ENCODE measurements at regions not wholly inside any gene's neighbourhood (a gene's known extent, or its start where the extent isn't known, plus 50 kb on each side); places are given as distances from the start of the nearest gene placed in this dataset.

- Mint-ChIP-seq H3K36me3 (no peaks in the 10 kb centered on the region), H3K9me3 (peaks cover 6% of the 10 kb centered on the region in 2 donors), H3K27me3 (no peaks in the 10 kb centered on the region), H3K4me1 (no peaks in the 10 kb centered on the region), H3K4me3 (no peak overlapping the region), H3K27ac (no peak overlapping the region)
- ATAC-seq (replicated peaks) (no peak), DNase-seq (no peak)
Measured at GRCh38 chr16:64225036-64225435, 896.8 kb downstream of the CDH11 start.

GRCh38 chr16:64217789-64218535 is 903.9 kb downstream of the CDH11 start:
- no peak for DNase-seq
- Mint-ChIP-seq H3K9me3 (peaks cover 2 to 3% of the 10 kb centered on the region in 2 donors), H3K27ac (no peak overlapping the region), H3K4me1 (no peaks in the 10 kb centered on the region), H3K27me3 (no peaks in the 10 kb centered on the region), H3K36me3 (no peaks in the 10 kb centered on the region), H3K4me3 (no peak overlapping the region)
- no peak for ATAC-seq (replicated peaks)

GRCh38 chr16:64215730-64216129 is 906.1 kb downstream of the CDH11 start:
- Mint-ChIP-seq H3K4me3 (no peak overlapping the region), H3K9me3 (peaks cover 4 to 6% of the 10 kb centered on the region in 2 donors), H3K27ac (no peak overlapping the region), H3K36me3 (no peaks in the 10 kb centered on the region), H3K4me1 (no peaks in the 10 kb centered on the region), H3K27me3 (no peaks in the 10 kb centered on the region)
- DNase-seq (no peak), ATAC-seq (replicated peaks) (no peak)

GRCh38 chr16:64211331-64211730 is 910.5 kb downstream of the CDH11 start:
- H3K4me3 Mint-ChIP-seq = no peak overlapping the region
- ATAC-seq (replicated peaks) (no peak), DNase-seq (no peak)
- no peak overlapping the region for H3K27ac Mint-ChIP-seq
- H3K4me1 Mint-ChIP-seq = no peaks in the 10 kb centered on the region
- H3K9me3 Mint-ChIP-seq = peaks cover 3 to 4% of the 10 kb centered on the region in 2 donors
- no peaks in the 10 kb centered on the region for H3K36me3 Mint-ChIP-seq
- H3K27me3 Mint-ChIP-seq = no peaks in the 10 kb centered on the region

- H3K27ac Mint-ChIP-seq = no peak overlapping the region
- no peaks in the 10 kb centered on the region for H3K4me1 Mint-ChIP-seq
- peaks cover 0 to 3% of the 10 kb centered on the region in 2 donors for H3K9me3 Mint-ChIP-seq
- DNase-seq = no peak
- H3K4me3 Mint-ChIP-seq = no peak overlapping the region
- no peaks in the 10 kb centered on the region for H3K27me3 Mint-ChIP-seq
- ATAC-seq (replicated peaks) = no peak
- H3K36me3 Mint-ChIP-seq = no peaks in the 10 kb centered on the region
Measured at GRCh38 chr16:64206862-64207261, 915.0 kb downstream of the CDH11 start.

- no peak for ATAC-seq (replicated peaks)
- H3K9me3 Mint-ChIP-seq = no peaks in the 10 kb centered on the region
- no peaks in the 10 kb centered on the region for H3K27me3 Mint-ChIP-seq
- DNase-seq = no peak
- no peaks in the 10 kb centered on the region for H3K36me3 Mint-ChIP-seq
- no peaks in the 10 kb centered on the region for H3K4me1 Mint-ChIP-seq
- no peak overlapping the region for H3K27ac Mint-ChIP-seq
- H3K4me3 Mint-ChIP-seq = no peak overlapping the region
Measured at GRCh38 chr16:64203126-64203525, 918.7 kb downstream of the CDH11 start.

GRCh38 chr16:64202571-64202970 is 919.3 kb downstream of the CDH11 start:
- no peak for ATAC-seq (replicated peaks)
- H3K4me3 Mint-ChIP-seq = no peak overlapping the region
- no peaks in the 10 kb centered on the region for H3K4me1 Mint-ChIP-seq
- no peaks in the 10 kb centered on the region for H3K9me3 Mint-ChIP-seq
- no peak overlapping the region for H3K27ac Mint-ChIP-seq
- no peaks in the 10 kb centered on the region for H3K27me3 Mint-ChIP-seq
- no peaks in the 10 kb centered on the region for H3K36me3 Mint-ChIP-seq
- DNase-seq = no peak

- DNase-seq = no peak
- no peak overlapping the region for H3K4me3 Mint-ChIP-seq
Measured at GRCh38 chr16:64196444-64196843, 925.4 kb downstream of the CDH11 start.

GRCh38 chr16:64185954-64186353 is 935.9 kb downstream of the CDH11 start:
- no peaks in the 10 kb centered on the region for H3K27me3 Mint-ChIP-seq
- ATAC-seq (replicated peaks) (no peak), DNase-seq (no peak)
- peaks cover 0 to 1% of the 10 kb centered on the region in 2 donors for H3K9me3 Mint-ChIP-seq
- H3K36me3 Mint-ChIP-seq = no peaks in the 10 kb centered on the region
- H3K27ac Mint-ChIP-seq = no peak overlapping the region
- H3K4me1 Mint-ChIP-seq = no peaks in the 10 kb centered on the region
- H3K4me3 Mint-ChIP-seq = no peak overlapping the region

More at GRCh38 chr16:64196444-64196843, 925.4 kb downstream of the CDH11 start:
- Mint-ChIP-seq H3K4me1 (no peaks in the 10 kb centered on the region), H3K27ac (no peak overlapping the region), H3K27me3 (no peaks in the 10 kb centered on the region), H3K36me3 (no peaks in the 10 kb centered on the region), H3K9me3 (peaks cover 0 to 4% of the 10 kb centered on the region in 2 donors)
- ATAC-seq (replicated peaks) = no peak

- H3K27me3 Mint-ChIP-seq = no peaks in the 10 kb centered on the region
- H3K9me3 Mint-ChIP-seq = peaks cover under 1 to 2% of the 10 kb centered on the region in 2 donors
- no peaks in the 10 kb centered on the region for H3K4me1 Mint-ChIP-seq
- ATAC-seq (replicated peaks) (no peak), DNase-seq (no peak)
- H3K4me3 Mint-ChIP-seq = no peak overlapping the region
- H3K27ac Mint-ChIP-seq = no peak overlapping the region
- H3K36me3 Mint-ChIP-seq = no peaks in the 10 kb centered on the region
Measured at GRCh38 chr16:64184156-64184555, 937.7 kb downstream of the CDH11 start.

- Mint-ChIP-seq H3K27me3 (no peaks in the 10 kb centered on the region), H3K36me3 (no peaks in the 10 kb centered on the region), H3K4me1 (no peaks in the 10 kb centered on the region), H3K27ac (no peak overlapping the region), H3K9me3 (peaks cover 6 to 7% of the 10 kb centered on the region in 2 donors), H3K4me3 (no peak overlapping the region)
- DNase-seq = no peak
- no peak for ATAC-seq (replicated peaks)
Measured at GRCh38 chr16:64182985-64183384, 938.9 kb downstream of the CDH11 start.

- no peaks in the 10 kb centered on the region for H3K27me3 Mint-ChIP-seq
- DNase-seq (no peak), ATAC-seq (replicated peaks) (no peak)
- no peaks in the 10 kb centered on the region for H3K4me1 Mint-ChIP-seq
- H3K27ac Mint-ChIP-seq = no peak overlapping the region
- no peak overlapping the region for H3K4me3 Mint-ChIP-seq
- H3K9me3 Mint-ChIP-seq = peaks cover 9 to 15% of the 10 kb centered on the region in 2 donors
- no peaks in the 10 kb centered on the region for H3K36me3 Mint-ChIP-seq
Measured at GRCh38 chr16:64181271-64181925, 940.5 kb downstream of the CDH11 start.

- Mint-ChIP-seq H3K36me3 (no peaks in the 10 kb centered on the region), H3K9me3 (peaks cover 9 to 15% of the 10 kb centered on the region in 2 donors), H3K27ac (no peak overlapping the region), H3K4me1 (no peaks in the 10 kb centered on the region), H3K27me3 (no peaks in the 10 kb centered on the region), H3K4me3 (no peak overlapping the region)
- ATAC-seq (replicated peaks) (no peak), DNase-seq (no peak)
Measured at GRCh38 chr16:64180136-64180900, 941.5 kb downstream of the CDH11 start.

- peaks cover 9 to 15% of the 10 kb centered on the region in 2 donors for H3K9me3 Mint-ChIP-seq
- no peak overlapping the region for H3K4me3 Mint-ChIP-seq
- H3K27me3 Mint-ChIP-seq = no peaks in the 10 kb centered on the region
- H3K4me1 Mint-ChIP-seq = no peaks in the 10 kb centered on the region
- H3K36me3 Mint-ChIP-seq = no peaks in the 10 kb centered on the region
- no peak for DNase-seq
- no peak for ATAC-seq (replicated peaks)
- no peak overlapping the region for H3K27ac Mint-ChIP-seq
Measured at GRCh38 chr16:64174327-64174726, 947.5 kb downstream of the CDH11 start.
